SU-DHL-6 (cell line): ENCODE measurements at regions not wholly inside any gene's neighbourhood (a gene's known extent, or its start where the extent isn't known, plus 50 kb on each side); places are given as distances from the start of the nearest gene placed in this dataset.

Source experiments
- EZH2phosphoT487 ChIP-seq: fragments of 200-600 bp; sonication (generic), shearing (Covaris generic); conservative IDR thresholded peaks from 2 replicates; pipeline ENCODE4 v1.6.1; 2018; ENCODE audit warnings: mild to moderate bottlenecking, antibody characterized with exemption, low read length, moderate library complexity, mixed read lengths
- TF ChIP-seq, protein P1 (sequence below): fragments of 200-600 bp; sonication (generic); IDR thresholded peaks from one replicate; pipeline ENCODE4 v1.5.1; 2017; ENCODE audit warnings: antibody characterized with exemption, mild to moderate bottlenecking, low read length, moderate library complexity; ENCODE audit not compliant: insufficient read depth, poor library complexity, severe bottlenecking

DNA sequence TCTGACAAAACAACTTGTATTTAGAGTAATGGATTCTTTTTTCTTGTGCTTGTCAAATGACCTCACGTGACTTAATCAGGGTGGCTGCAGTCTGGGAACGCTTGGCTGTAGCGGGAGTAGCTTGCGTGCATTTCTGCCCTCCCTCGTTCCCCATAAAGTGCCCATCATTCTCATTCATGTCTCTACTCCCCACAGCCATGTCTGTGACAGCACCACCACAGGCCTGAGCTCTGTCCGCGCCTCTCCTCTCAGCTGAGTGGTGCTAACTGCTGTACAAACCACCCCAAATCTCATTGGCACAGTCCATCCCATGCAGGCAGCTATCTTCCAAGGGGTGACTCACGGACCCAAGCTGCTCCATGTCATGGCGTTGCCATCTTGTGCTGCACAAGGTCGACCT, 161.7 kb downstream of the TSN start:
- no peak for TF ChIP-seq EZH2phosphoT487
- TF ChIP-seq, protein P1, sequence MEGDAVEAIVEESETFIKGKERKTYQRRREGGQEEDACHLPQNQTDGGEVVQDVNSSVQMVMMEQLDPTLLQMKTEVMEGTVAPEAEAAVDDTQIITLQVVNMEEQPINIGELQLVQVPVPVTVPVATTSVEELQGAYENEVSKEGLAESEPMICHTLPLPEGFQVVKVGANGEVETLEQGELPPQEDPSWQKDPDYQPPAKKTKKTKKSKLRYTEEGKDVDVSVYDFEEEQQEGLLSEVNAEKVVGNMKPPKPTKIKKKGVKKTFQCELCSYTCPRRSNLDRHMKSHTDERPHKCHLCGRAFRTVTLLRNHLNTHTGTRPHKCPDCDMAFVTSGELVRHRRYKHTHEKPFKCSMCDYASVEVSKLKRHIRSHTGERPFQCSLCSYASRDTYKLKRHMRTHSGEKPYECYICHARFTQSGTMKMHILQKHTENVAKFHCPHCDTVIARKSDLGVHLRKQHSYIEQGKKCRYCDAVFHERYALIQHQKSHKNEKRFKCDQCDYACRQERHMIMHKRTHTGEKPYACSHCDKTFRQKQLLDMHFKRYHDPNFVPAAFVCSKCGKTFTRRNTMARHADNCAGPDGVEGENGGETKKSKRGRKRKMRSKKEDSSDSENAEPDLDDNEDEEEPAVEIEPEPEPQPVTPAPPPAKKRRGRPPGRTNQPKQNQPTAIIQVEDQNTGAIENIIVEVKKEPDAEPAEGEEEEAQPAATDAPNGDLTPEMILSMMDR = no peak
